Activated CD4-positive, alpha-beta T cell treated with anti-CD3 and anti-CD28 coated beads, Interleukin-2, amount 50 U/mL, for 4 hours (primary cell): ENCODE measurements at regions not wholly inside any gene's neighbourhood (a gene's known extent, or its start where the extent isn't known, plus 50 kb on each side); places are given as distances from the start of the nearest gene placed in this dataset.

Experiments
- DNase-seq, 2 experiments: peaks; one replicate each; pipeline ENCODE4 v3.0.0-alpha.2; 2020

- no peak for DNase-seq
These were observed 930.6 kb upstream of the EPHA6 start for GRCh38 chr3:95883801-95884200.

- DNase-seq = no peak
These were observed 927.8 kb upstream of the EPHA6 start for GRCh38 chr3:95886616-95887015.

GRCh38 chr3:95887114-95887513 is 927.3 kb upstream of the EPHA6 start:
- DNase-seq = no peak

GRCh38 chr3:95894820-95895219 is 919.6 kb upstream of the EPHA6 start:
- DNase-seq = no peak

GRCh38 chr3:95899494-95899893 is 914.9 kb upstream of the EPHA6 start:
- DNase-seq = no peak

GRCh38 chr3:95899911-95900310 is 914.5 kb upstream of the EPHA6 start:
- DNase-seq = no peak

- no peak for DNase-seq
These were observed 912.4 kb upstream of the EPHA6 start for GRCh38 chr3:95901948-95902347.

- no peak for DNase-seq
These were observed 909.2 kb upstream of the EPHA6 start for GRCh38 chr3:95905182-95905581.

GRCh38 chr3:95911767-95912166 is 902.6 kb upstream of the EPHA6 start:
- no peak for DNase-seq

GRCh38 chr3:95923496-95924210 is 890.7 kb upstream of the EPHA6 start:
- DNase-seq = no peak

- no peak for DNase-seq
These were observed 887.4 kb upstream of the EPHA6 start for GRCh38 chr3:95926904-95927501.

GRCh38 chr3:95934181-95934580 is 880.2 kb upstream of the EPHA6 start:
- DNase-seq = no peak

- no peak for DNase-seq
These were observed 875.1 kb upstream of the EPHA6 start for GRCh38 chr3:95939235-95939809.

GRCh38 chr3:95965704-95966336 is 848.6 kb upstream of the EPHA6 start:
- no peak for DNase-seq

- no peak for DNase-seq
These were observed 842.8 kb upstream of the EPHA6 start for GRCh38 chr3:95971573-95971972.

- DNase-seq = no peak
These were observed 820.1 kb upstream of the EPHA6 start for GRCh38 chr3:95994338-95994737.

- no peak for DNase-seq
These were observed 813.4 kb upstream of the EPHA6 start for GRCh38 chr3:96000966-96001365.

GRCh38 chr3:96007650-96008195 is 806.7 kb upstream of the EPHA6 start:
- DNase-seq = no peak

GRCh38 chr3:96012939-96013338 is 801.5 kb upstream of the EPHA6 start:
- no peak for DNase-seq

GRCh38 chr3:96017556-96017955 is 796.8 kb upstream of the EPHA6 start:
- no peak for DNase-seq

- no peak for DNase-seq
These were observed 791.7 kb upstream of the EPHA6 start for GRCh38 chr3:96022676-96023075.

- no peak for DNase-seq
These were observed 786.7 kb upstream of the EPHA6 start for GRCh38 chr3:96027718-96028117.

GRCh38 chr3:96039632-96040031 is 774.8 kb upstream of the EPHA6 start:
- DNase-seq = no peak

GRCh38 chr3:96059301-96059700 is 755.1 kb upstream of the EPHA6 start:
- DNase-seq = no peak
